ENCODE measurements at regions not wholly inside any gene's neighbourhood (a gene's known extent, or its start where the extent isn't known, plus 50 kb on each side); places are given as distances from the start of the nearest gene placed in this dataset.

DNA sequence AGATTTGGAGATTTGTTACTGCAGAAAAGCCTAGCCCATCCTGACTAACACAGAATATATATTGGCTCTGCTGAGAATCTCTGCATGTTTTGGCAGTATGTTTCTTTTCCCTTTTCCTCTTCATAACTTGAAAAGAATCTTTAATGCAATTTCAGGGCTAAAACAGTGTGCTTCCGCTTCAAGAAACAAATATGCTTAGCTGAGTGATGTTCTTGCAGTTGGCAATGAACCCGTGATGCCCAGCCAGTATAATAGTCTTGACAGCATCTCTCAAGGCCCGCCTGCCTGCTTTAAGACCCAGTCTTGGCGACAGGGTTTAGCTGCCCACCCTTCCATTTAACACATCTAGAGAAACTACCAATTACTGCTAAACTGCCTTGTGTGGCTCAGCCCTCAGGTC is 184.5 kb downstream of the INO80D start (continued):
- TF ChIP-seq, protein P1, sequence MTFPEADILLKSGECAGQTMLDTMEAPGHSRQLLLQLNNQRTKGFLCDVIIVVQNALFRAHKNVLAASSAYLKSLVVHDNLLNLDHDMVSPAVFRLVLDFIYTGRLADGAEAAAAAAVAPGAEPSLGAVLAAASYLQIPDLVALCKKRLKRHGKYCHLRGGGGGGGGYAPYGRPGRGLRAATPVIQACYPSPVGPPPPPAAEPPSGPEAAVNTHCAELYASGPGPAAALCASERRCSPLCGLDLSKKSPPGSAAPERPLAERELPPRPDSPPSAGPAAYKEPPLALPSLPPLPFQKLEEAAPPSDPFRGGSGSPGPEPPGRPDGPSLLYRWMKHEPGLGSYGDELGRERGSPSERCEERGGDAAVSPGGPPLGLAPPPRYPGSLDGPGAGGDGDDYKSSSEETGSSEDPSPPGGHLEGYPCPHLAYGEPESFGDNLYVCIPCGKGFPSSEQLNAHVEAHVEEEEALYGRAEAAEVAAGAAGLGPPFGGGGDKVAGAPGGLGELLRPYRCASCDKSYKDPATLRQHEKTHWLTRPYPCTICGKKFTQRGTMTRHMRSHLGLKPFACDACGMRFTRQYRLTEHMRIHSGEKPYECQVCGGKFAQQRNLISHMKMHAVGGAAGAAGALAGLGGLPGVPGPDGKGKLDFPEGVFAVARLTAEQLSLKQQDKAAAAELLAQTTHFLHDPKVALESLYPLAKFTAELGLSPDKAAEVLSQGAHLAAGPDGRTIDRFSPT (tag by site-specific recombination; IDR thresholded peaks at IDR 0.05): no peak

DNA sequence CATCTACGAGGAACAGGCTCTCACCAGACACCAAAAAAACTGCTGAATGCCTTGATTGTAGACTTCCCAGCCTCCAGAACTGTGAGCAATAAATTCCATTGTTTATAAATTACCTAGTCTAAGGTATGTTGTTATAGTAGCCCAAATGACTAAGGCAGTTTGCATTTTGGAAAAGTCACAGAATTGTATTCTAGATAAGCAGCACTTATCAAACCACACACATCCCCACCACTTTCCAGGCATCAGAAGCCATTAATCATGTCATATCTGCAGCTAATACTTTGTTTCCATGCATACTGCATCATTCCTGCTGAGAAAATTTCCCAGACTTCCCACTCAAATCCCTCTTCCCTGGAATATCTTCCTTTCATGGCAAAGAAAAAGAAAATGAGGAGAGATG is 187.2 kb downstream of the INO80D start:
- ChIA-PET CTCF (interaction anchor here (1.7 kb wide), 1 partner anchor 123 kb away, joined by 5 read pairs; no protein-coding TSS in a partner anchor), POLR2A (no interaction called here)
- Histone ChIP-seq H3K27ac (ENCODE audit: extremely low read depth, low read depth, low read length) (no peak overlapping the region), H3K9me3 (ENCODE audit: control insufficient read depth, insufficient read depth, low read depth, low read length) (no peaks in the 10 kb centered on the region), H3K4me3 (ENCODE audit: low read depth, low read length) (no peak overlapping the region), H3K4me1 (ENCODE audit: control insufficient read depth, insufficient read depth, low read length) (no peaks in the 10 kb centered on the region; the same call in 1 of the 2 replicates), H3K36me3 (ENCODE audit: control insufficient read depth in 2 of 2, insufficient read depth in 1 of 2, low read length in 2 of 2) (no peaks in the 10 kb centered on the region)
- no peak for TF ChIP-seq ZNF571 (tag by site-specific recombination; IDR thresholded peaks at IDR 0.05)

DNA sequence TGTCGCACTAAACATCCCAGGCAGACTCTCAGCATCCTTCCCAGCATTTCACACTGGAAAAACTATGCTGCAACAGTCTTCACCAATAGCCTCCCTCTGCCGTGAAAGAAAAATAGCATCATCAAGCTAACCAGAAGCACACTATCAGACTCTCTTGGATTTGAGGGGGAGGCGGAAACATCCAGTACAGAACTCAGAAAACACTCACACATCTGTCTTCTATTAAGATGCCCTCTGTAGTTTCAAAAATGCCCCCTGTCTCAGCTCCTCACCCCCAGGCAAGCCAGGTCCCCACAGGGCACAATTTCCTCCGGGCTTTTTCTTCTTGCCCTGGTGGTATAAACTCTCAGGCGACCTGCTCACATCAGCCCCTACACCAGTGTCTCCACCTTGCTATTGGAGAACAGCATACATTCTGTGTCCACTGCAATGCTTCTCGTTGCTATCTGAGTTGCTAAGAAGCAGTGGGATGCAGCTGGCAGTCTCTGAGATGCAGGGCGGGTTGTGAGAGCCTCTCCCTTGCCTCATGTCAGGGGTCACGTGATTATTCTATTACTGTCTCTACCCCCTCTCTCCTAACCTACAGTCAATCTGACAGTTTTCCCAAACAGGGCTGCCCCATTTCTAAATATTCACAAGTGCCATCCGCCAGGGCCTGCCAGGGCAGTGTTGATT is 189.9 kb downstream of the INO80D start:
- H3K4me3 ChIP-seq (ENCODE audit: low read depth, low read length): no peak overlapping the region
- ChIA-PET POLR2A (no interaction called here), CTCF (no interaction called here)
- no peaks in the 10 kb centered on the region for H3K9me3 ChIP-seq (ENCODE audit: control insufficient read depth, insufficient read depth, low read depth, low read length)
- no peaks in the 10 kb centered on the region; the same call in 1 of the 2 replicates for H3K4me1 ChIP-seq (ENCODE audit: control insufficient read depth, insufficient read depth, low read length)
- H3K27ac ChIP-seq (ENCODE audit: extremely low read depth, low read depth, low read length): no peak overlapping the region
- H3K36me3 ChIP-seq (ENCODE audit: control insufficient read depth in 2 of 2, insufficient read depth in 1 of 2, low read length in 2 of 2): no peaks in the 10 kb centered on the region
- TF ChIP-seq ZNF239 (tag by site-specific recombination; IDR thresholded peaks at IDR 0.05) (no peak), FEZF1 (tag by site-specific recombination; IDR thresholded peaks at IDR 0.05) (no peak)
- TF ChIP-seq, protein P2, sequence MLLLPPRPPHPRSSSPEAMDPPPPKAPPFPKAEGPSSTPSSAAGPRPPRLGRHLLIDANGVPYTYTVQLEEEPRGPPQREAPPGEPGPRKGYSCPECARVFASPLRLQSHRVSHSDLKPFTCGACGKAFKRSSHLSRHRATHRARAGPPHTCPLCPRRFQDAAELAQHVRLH (tag by site-specific recombination; IDR thresholded peaks at IDR 0.05): no peak
- TF ChIP-seq, protein P3, sequence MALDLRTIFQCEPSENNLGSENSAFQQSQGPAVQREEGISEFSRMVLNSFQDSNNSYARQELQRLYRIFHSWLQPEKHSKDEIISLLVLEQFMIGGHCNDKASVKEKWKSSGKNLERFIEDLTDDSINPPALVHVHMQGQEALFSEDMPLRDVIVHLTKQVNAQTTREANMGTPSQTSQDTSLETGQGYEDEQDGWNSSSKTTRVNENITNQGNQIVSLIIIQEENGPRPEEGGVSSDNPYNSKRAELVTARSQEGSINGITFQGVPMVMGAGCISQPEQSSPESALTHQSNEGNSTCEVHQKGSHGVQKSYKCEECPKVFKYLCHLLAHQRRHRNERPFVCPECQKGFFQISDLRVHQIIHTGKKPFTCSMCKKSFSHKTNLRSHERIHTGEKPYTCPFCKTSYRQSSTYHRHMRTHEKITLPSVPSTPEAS (tag by site-specific recombination; IDR thresholded peaks at IDR 0.05): no peak

DNA sequence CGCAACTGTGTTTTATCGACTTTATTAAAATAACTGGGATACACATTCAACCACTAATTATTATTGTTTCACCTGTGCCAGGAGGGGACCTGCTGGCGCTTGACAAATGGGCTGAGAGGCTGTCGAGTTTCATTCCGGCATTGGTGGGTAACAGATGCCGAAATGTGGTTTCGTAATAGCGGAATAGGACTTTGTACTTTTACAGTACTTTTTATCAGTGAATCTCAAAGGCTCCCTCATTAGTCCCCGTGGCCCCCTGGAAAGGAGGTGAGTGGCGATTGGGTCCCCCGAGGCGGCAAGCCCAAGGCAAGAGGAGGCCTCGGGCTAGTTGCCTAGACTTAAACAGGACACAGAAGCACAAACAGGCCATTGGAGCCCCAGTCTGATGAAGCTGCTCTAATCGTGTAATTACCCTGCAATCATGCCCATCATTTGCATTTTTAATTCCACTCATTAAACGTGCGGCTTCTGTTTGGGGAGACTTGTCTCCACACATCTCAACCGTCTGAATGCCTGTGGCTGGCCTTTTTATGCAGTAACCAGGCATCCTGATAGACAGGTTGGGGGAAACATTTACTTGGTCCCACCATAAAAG is 193.2 kb downstream of the INO80D start:
- Histone ChIP-seq H3K9me3 (ENCODE audit: control insufficient read depth, insufficient read depth, low read depth, low read length) (no peaks in the 10 kb centered on the region), H3K27ac (ENCODE audit: extremely low read depth, low read depth, low read length) (no peak overlapping the region), H3K4me1 (ENCODE audit: control insufficient read depth, insufficient read depth, low read length) (no peaks in the 10 kb centered on the region; the same call in 1 of the 2 replicates), H3K36me3 (ENCODE audit: control insufficient read depth in 2 of 2, insufficient read depth in 1 of 2, low read length in 2 of 2) (no peaks in the 10 kb centered on the region), H3K4me3 (ENCODE audit: low read depth, low read length) (no peak overlapping the region)
- CTCF ChIA-PET: interaction anchor here (0.5 to 0.6 kb wide), 2 partner anchors 33 to 116 kb away, joined by 4 to 5 read pairs; no protein-coding TSS in a partner anchor
- POLR2A ChIA-PET: no interaction called here
- TF ChIP-seq ZNF664 (tag by site-specific recombination; IDR thresholded peaks at IDR 0.05) (no peak), ZNF610 (tag by site-specific recombination; IDR thresholded peaks at IDR 0.05; ENCODE audit: borderline replicate concordance) (no peak), ZNF433 (tag by site-specific recombination; IDR thresholded peaks at IDR 0.05; ENCODE audit: low read depth) (no peak), ZNF335 (tag by site-specific recombination; conservative IDR thresholded peaks at IDR 0.05) (no peak), SP7 (tag by site-specific recombination; IDR thresholded peaks at IDR 0.05) (no peak), GLIS2 (tag by site-specific recombination; IDR thresholded peaks at IDR 0.05) (no peak), ZFP3 (tag by site-specific recombination; IDR thresholded peaks at IDR 0.05; ENCODE audit: low read depth) (no peak), ZNF501 (tag by site-specific recombination; IDR thresholded peaks at IDR 0.05) (no peak), ZNF221 (tag by site-specific recombination; IDR thresholded peaks at IDR 0.05; ENCODE audit: borderline replicate concordance) (no peak), ZSCAN16 (tag by site-specific recombination; IDR thresholded peaks at IDR 0.05) (no peak), ZNF785 (tag by site-specific recombination; IDR thresholded peaks at IDR 0.05) (no peak), ZNF596 (tag by site-specific recombination; IDR thresholded peaks at IDR 0.05) (no peak), ZNF112 (tag by site-specific recombination; IDR thresholded peaks at IDR 0.05) (no peak)
- TF ChIP-seq, protein P4, sequence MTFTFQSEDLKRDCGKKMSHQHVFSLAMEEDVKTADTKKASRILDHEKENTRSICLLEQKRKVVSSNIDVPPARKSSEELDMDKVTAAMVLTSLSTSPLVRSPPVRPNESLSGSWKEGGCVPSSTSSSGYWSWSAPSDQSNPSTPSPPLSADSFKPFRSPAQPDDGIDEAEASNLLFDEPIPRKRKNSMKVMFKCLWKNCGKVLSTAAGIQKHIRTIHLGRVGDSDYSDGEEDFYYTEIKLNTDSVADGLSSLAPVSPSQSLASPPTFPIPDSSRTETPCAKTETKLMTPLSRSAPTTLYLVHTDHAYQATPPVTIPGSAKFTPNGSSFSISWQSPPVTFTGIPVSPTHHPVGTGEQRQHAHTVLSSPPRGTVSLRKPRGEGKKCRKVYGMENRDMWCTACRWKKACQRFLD (tag by site-specific recombination; IDR thresholded peaks at IDR 0.05): no peak
- TF ChIP-seq, protein P5, sequence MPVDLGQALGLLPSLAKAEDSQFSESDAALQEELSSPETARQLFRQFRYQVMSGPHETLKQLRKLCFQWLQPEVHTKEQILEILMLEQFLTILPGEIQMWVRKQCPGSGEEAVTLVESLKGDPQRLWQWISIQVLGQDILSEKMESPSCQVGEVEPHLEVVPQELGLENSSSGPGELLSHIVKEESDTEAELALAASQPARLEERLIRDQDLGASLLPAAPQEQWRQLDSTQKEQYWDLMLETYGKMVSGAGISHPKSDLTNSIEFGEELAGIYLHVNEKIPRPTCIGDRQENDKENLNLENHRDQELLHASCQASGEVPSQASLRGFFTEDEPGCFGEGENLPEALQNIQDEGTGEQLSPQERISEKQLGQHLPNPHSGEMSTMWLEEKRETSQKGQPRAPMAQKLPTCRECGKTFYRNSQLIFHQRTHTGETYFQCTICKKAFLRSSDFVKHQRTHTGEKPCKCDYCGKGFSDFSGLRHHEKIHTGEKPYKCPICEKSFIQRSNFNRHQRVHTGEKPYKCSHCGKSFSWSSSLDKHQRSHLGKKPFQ (tag by site-specific recombination; IDR thresholded peaks at IDR 0.05): no peak
